ENCODE measurements at regions not wholly inside any gene's neighbourhood (a gene's known extent, or its start where the extent isn't known, plus 50 kb on each side); places are given as distances from the start of the nearest gene placed in this dataset.

DNA sequence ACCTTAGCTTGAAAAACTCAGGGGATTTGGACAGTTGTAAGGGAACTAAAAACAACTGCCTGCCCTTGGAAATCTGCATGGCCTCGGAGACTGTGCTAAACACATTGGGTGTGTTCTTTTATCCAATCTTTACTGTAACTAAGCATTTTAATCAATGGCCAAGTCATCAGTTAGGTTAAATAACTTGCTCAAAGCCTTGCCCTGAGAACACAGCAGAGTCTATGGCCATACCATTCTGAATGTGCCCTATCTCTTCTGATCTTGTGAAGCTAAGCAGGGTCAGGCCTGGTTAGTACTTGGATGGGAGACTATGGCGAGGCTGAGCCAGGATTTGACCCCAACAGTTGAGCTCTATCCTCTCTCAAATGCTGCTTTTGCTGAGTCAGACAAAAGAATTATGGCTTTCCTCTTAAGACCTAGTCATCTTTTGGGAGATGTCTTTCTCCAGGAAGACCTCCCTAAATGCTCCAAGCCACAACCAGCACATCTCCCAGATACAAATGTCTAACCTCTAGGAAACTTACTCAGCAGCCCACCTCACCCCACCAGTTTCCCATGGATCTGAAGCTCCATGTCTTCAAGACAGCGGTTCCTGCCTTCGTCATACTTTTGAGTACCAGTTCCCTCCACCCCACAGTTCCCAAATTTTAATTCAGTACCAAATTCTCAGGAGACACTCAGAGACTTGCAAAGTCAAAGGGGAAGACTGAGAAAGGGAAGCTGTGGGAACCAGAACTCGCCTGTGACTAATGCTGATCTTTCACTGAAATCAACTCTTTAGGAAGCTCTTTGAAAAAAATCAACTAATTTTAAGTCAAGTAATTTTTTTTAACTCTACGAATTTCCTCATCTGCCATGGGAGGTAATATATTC lies 336.1 kb downstream of the MAF start:
- TF ChIP-seq, protein P1, sequence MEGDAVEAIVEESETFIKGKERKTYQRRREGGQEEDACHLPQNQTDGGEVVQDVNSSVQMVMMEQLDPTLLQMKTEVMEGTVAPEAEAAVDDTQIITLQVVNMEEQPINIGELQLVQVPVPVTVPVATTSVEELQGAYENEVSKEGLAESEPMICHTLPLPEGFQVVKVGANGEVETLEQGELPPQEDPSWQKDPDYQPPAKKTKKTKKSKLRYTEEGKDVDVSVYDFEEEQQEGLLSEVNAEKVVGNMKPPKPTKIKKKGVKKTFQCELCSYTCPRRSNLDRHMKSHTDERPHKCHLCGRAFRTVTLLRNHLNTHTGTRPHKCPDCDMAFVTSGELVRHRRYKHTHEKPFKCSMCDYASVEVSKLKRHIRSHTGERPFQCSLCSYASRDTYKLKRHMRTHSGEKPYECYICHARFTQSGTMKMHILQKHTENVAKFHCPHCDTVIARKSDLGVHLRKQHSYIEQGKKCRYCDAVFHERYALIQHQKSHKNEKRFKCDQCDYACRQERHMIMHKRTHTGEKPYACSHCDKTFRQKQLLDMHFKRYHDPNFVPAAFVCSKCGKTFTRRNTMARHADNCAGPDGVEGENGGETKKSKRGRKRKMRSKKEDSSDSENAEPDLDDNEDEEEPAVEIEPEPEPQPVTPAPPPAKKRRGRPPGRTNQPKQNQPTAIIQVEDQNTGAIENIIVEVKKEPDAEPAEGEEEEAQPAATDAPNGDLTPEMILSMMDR (IDR thresholded peaks at IDR 0.05), result no peak
- TF ChIP-seq POLR2A (IDR thresholded peaks at IDR 0.05) (no peak), POLR2AphosphoS5 (IDR thresholded peaks at IDR 0.05) (no peak)

Measured in upper lobe of left lung (tissue), 4 donors.